ENCODE measurements at regions not wholly inside any gene's neighbourhood (a gene's known extent, or its start where the extent isn't known, plus 50 kb on each side); places are given as distances from the start of the nearest gene placed in this dataset.

- intact Hi-C loops (cut with micrococcal nuclease; ENCODE audit: unreplicated experiment), result no loop called here
- no peak overlapping the region for H3K27ac Mint-ChIP-seq (ENCODE audit: unreplicated experiment)
- no peak overlapping the region for H3K4me3 Mint-ChIP-seq (ENCODE audit: low read depth, unreplicated experiment)
- no TSS peak for BruUV-seq (replicated peaks)
- H3K4me1 Mint-ChIP-seq (ENCODE audit: low read depth, unreplicated experiment), result no peaks in the 10 kb centered on the region
- no peaks in the 10 kb centered on the region for H3K36me3 Mint-ChIP-seq (ENCODE audit: insufficient read depth, unreplicated experiment)
- CTCF ChIA-PET, result no interaction called here
- H3K27me3 Mint-ChIP-seq (ENCODE audit: unreplicated experiment), result no peaks in the 10 kb centered on the region
- H3K9me3 Mint-ChIP-seq (ENCODE audit: low read depth, unreplicated experiment), result no peaks in the 10 kb centered on the region
- TF ChIP-seq, protein P1, sequence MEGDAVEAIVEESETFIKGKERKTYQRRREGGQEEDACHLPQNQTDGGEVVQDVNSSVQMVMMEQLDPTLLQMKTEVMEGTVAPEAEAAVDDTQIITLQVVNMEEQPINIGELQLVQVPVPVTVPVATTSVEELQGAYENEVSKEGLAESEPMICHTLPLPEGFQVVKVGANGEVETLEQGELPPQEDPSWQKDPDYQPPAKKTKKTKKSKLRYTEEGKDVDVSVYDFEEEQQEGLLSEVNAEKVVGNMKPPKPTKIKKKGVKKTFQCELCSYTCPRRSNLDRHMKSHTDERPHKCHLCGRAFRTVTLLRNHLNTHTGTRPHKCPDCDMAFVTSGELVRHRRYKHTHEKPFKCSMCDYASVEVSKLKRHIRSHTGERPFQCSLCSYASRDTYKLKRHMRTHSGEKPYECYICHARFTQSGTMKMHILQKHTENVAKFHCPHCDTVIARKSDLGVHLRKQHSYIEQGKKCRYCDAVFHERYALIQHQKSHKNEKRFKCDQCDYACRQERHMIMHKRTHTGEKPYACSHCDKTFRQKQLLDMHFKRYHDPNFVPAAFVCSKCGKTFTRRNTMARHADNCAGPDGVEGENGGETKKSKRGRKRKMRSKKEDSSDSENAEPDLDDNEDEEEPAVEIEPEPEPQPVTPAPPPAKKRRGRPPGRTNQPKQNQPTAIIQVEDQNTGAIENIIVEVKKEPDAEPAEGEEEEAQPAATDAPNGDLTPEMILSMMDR (IDR thresholded peaks at IDR 0.05; ENCODE audit: unreplicated experiment), result no peak
- DNase-seq, result no peak
These were observed 404.4 kb upstream of the SYT4 start for GRCh38 chr18:43681661-43682060.

- Mint-ChIP-seq H3K36me3 (ENCODE audit: insufficient read depth, unreplicated experiment) (no peaks in the 10 kb centered on the region), H3K9me3 (ENCODE audit: low read depth, unreplicated experiment) (no peaks in the 10 kb centered on the region), H3K27me3 (ENCODE audit: unreplicated experiment) (no peaks in the 10 kb centered on the region), H3K4me3 (ENCODE audit: low read depth, unreplicated experiment) (no peak overlapping the region), H3K4me1 (ENCODE audit: low read depth, unreplicated experiment) (no peaks in the 10 kb centered on the region), H3K27ac (ENCODE audit: unreplicated experiment) (no peak overlapping the region)
- TF ChIP-seq, protein P1 (IDR thresholded peaks at IDR 0.05; ENCODE audit: unreplicated experiment), result no peak
- CTCF ChIA-PET, result no interaction called here
- no peak for DNase-seq
- intact Hi-C loops (cut with micrococcal nuclease; ENCODE audit: unreplicated experiment), result no loop called here
- BruUV-seq (replicated peaks), result no TSS peak
These were observed 404.9 kb upstream of the SYT4 start for GRCh38 chr18:43682196-43682595.

DNA sequence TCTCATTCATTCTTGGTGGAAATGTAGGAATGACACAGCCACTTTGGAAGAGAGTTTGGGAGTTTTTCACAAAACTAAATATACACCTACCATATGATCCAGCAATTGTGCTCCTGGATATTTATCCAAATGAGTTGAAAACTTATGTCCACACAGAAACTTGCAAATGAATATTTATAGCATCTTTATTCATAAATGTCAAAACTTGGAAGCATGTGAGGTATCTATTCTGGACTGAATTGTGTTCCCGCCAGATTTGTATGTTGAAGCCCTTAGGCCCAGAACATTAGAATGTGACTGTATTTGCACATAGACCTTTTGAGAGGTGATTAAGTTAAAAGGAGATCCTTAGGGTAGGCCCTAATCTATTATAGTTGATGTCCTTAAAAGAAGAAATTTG is 409.4 kb upstream of the SYT4 start:
- H3K4me3 Mint-ChIP-seq (ENCODE audit: low read depth, unreplicated experiment), result no peak overlapping the region
- CTCF ChIA-PET, result no interaction called here
- no peaks in the 10 kb centered on the region for H3K36me3 Mint-ChIP-seq (ENCODE audit: insufficient read depth, unreplicated experiment)
- no peaks in the 10 kb centered on the region for H3K9me3 Mint-ChIP-seq (ENCODE audit: low read depth, unreplicated experiment)
- no peaks in the 10 kb centered on the region for H3K27me3 Mint-ChIP-seq (ENCODE audit: unreplicated experiment)
- peaks cover 9% of the 10 kb centered on the region for H3K4me1 Mint-ChIP-seq (ENCODE audit: low read depth, unreplicated experiment)
- intact Hi-C loops (cut with micrococcal nuclease; ENCODE audit: unreplicated experiment), result no loop called here
- no peak overlapping the region for H3K27ac Mint-ChIP-seq (ENCODE audit: unreplicated experiment)
- DNase-seq, result no peak
- BruUV-seq (replicated peaks), result no TSS peak
- TF ChIP-seq, protein P1 (IDR thresholded peaks at IDR 0.05; ENCODE audit: unreplicated experiment), result no peak

GRCh38 chr18:43692099-43692690 is 414.9 kb upstream of the SYT4 start:
- H3K9me3 Mint-ChIP-seq (ENCODE audit: low read depth, unreplicated experiment), result no peaks in the 10 kb centered on the region
- no peak overlapping the region for H3K4me3 Mint-ChIP-seq (ENCODE audit: low read depth, unreplicated experiment)
- H3K27me3 Mint-ChIP-seq (ENCODE audit: unreplicated experiment), result no peaks in the 10 kb centered on the region
- no peak overlapping the region for H3K27ac Mint-ChIP-seq (ENCODE audit: unreplicated experiment)
- no peaks in the 10 kb centered on the region for H3K36me3 Mint-ChIP-seq (ENCODE audit: insufficient read depth, unreplicated experiment)
- peaks cover 9% of the 10 kb centered on the region for H3K4me1 Mint-ChIP-seq (ENCODE audit: low read depth, unreplicated experiment)
- TF ChIP-seq, protein P1 (IDR thresholded peaks at IDR 0.05; ENCODE audit: unreplicated experiment), result no peak
- intact Hi-C loops (cut with micrococcal nuclease; ENCODE audit: unreplicated experiment), result no loop called here
- no peak for DNase-seq
- CTCF ChIA-PET, result no interaction called here
- no TSS peak for BruUV-seq (replicated peaks)
